GM12891 (cell line): ENCODE measurements at regions not wholly inside any gene's neighbourhood (a gene's known extent, or its start where the extent isn't known, plus 50 kb on each side); places are given as distances from the start of the nearest gene placed in this dataset.

Source experiments
- PAX5 ChIP-seq: IDR thresholded peaks from 2 replicates; pipeline ENCODE4 v1.6.1; 2011; ENCODE audit warnings: low read length, moderate library complexity, mild to moderate bottlenecking; ENCODE audit not compliant: insufficient read depth, severe bottlenecking
- POLR2A ChIP-seq: IDR thresholded peaks from 2 replicates; pipeline ENCODE4 v1.6.1; 2011; ENCODE audit warnings: low read depth, low read length, control low read depth
- POLR2AphosphoS5 ChIP-seq: IDR thresholded peaks from 2 replicates; pipeline ENCODE4 v1.6.1; 2011; ENCODE audit warnings: low read depth, low read length, control low read depth
- POU2F2 ChIP-seq: IDR thresholded peaks from 2 replicates; pipeline ENCODE4 v1.6.1; 2011; ENCODE audit warnings: low read depth, mild to moderate bottlenecking, control low read depth, low read length, moderate library complexity
- SPI1 ChIP-seq: IDR thresholded peaks from 2 replicates; pipeline ENCODE4 v1.6.1; 2011; ENCODE audit warnings: low read depth, low read length, control low read depth
- TAF1 ChIP-seq: IDR thresholded peaks from 2 replicates; pipeline ENCODE4 v1.6.1; 2011; ENCODE audit warnings: low read depth, low read length, control low read depth

DNA sequence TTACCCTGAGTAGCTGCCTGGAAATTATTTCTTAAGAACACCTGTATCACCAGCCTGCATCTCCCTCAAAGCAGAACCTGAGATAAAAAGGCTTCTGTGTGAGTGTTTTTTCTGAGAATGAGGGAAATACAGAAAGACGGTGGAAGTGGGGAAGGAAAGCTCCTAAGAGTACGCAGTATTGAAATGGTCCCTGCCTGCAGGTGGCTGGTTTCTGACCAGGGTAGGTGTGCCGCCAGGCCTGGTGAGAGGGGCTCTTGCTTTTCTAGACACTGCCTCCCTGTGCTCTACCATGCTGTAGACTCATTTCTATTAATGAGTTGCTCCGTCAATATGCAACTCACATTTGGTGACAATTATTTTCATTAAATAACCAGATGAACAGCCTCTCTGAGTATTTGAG, 201.7 kb downstream of the MAP2K4 start:
- TF ChIP-seq POLR2A (no peak), POLR2AphosphoS5 (no peak), TAF1 (no peak), SPI1 (no peak), PAX5 (no peak), POU2F2 (no peak)
